ENCODE measurements at regions not wholly inside any gene's neighbourhood (a gene's known extent, or its start where the extent isn't known, plus 50 kb on each side); places are given as distances from the start of the nearest gene placed in this dataset.

GRCh38 chr13:63189712-63190111, 1774.1 kb upstream of the PCDH20 start:
- H3K27me3 Mint-ChIP-seq (ENCODE audit: low read depth, unreplicated experiment), result no peaks in the 10 kb centered on the region
- H3K9me3 ChIP-seq (ENCODE audit: insufficient read depth, low read depth, low read length), result no peaks in the 10 kb centered on the region
- H3K4me1 Mint-ChIP-seq (ENCODE audit: low read depth, unreplicated experiment), result peaks cover 28% of the 10 kb centered on the region
- H3K27ac Mint-ChIP-seq (ENCODE audit: unreplicated experiment), result peak overlapping the region; percentile 96
- no peaks in the 10 kb centered on the region for H4K20me1 ChIP-seq (ENCODE audit: insufficient read depth, low read length)
- no peak overlapping the region for H3K4me2 ChIP-seq (ENCODE audit: low read length)
- no peaks in the 10 kb centered on the region for H3K79me2 ChIP-seq (ENCODE audit: insufficient read depth, low read length)
- no peak for FAIRE-seq
- H2AFZ ChIP-seq (ENCODE audit: low read depth, low read length), result no peak overlapping the region
- H3K4me1 ChIP-seq (ENCODE audit: insufficient read depth, low read length), result peaks cover 14% of the 10 kb centered on the region
- no peak overlapping the region for H3K4me3 ChIP-seq (ENCODE audit: insufficient read depth, low read depth, low read length)
- no peaks in the 10 kb centered on the region for H3K36me3 Mint-ChIP-seq (ENCODE audit: low read depth, unreplicated experiment)
- no peaks in the 10 kb centered on the region for H3K36me3 ChIP-seq (ENCODE audit: insufficient read depth, low read length)
- no peaks in the 10 kb centered on the region for H3K27me3 ChIP-seq (ENCODE audit: insufficient read depth, low read length)
- H3K9ac ChIP-seq (ENCODE audit: low read length), result no peak overlapping the region
- peaks cover 3% of the 10 kb centered on the region for H3K9me3 Mint-ChIP-seq (ENCODE audit: unreplicated experiment)
- peak overlapping the region; percentile 70 for H3K27ac ChIP-seq (ENCODE audit: low read depth, low read length)
- no peak for TF ChIP-seq CTCF (IDR thresholded peaks at IDR 0.05; ENCODE audit: insufficient read depth, low read depth, low read length)
- TF ChIP-seq EZH2 (IDR thresholded peaks at IDR 0.05; ENCODE audit: insufficient read depth, low read length), result no peak
- DNase-seq (ENCODE audit: low read depth), result no peak
- H3K4me3 Mint-ChIP-seq (ENCODE audit: unreplicated experiment), result no peak overlapping the region

- Mint-ChIP-seq H3K4me3 (ENCODE audit: unreplicated experiment) (no peak overlapping the region), H3K27ac (ENCODE audit: unreplicated experiment) (peak overlapping the region; percentile 96), H3K4me1 (ENCODE audit: low read depth, unreplicated experiment) (peaks cover 7% of the 10 kb centered on the region), H3K27me3 (ENCODE audit: low read depth, unreplicated experiment) (no peaks in the 10 kb centered on the region), H3K9me3 (ENCODE audit: unreplicated experiment) (peaks cover 18% of the 10 kb centered on the region), H3K36me3 (ENCODE audit: low read depth, unreplicated experiment) (no peaks in the 10 kb centered on the region)
- no peaks in the 10 kb centered on the region for H3K79me2 ChIP-seq (ENCODE audit: insufficient read depth, low read length)
- no peaks in the 10 kb centered on the region for H3K36me3 ChIP-seq (ENCODE audit: insufficient read depth, low read length)
- no peak overlapping the region for H3K9ac ChIP-seq (ENCODE audit: low read length)
- no peaks in the 10 kb centered on the region for H3K9me3 ChIP-seq (ENCODE audit: insufficient read depth, low read depth, low read length)
- no peaks in the 10 kb centered on the region for H4K20me1 ChIP-seq (ENCODE audit: insufficient read depth, low read length)
- no peak overlapping the region for H2AFZ ChIP-seq (ENCODE audit: low read depth, low read length)
- DNase-seq (ENCODE audit: low read depth), result peak; percentile 86
- H3K27ac ChIP-seq (ENCODE audit: low read depth, low read length), result peak overlapping the region; percentile 64
- H3K4me1 ChIP-seq (ENCODE audit: insufficient read depth, low read length), result peaks cover 10% of the 10 kb centered on the region
- peak; percentile 89 for FAIRE-seq
- no peak overlapping the region for H3K4me3 ChIP-seq (ENCODE audit: insufficient read depth, low read depth, low read length)
- peak overlapping the region; percentile 57 for H3K4me2 ChIP-seq (ENCODE audit: low read length)
- no peak for TF ChIP-seq EZH2 (IDR thresholded peaks at IDR 0.05; ENCODE audit: insufficient read depth, low read length)
- H3K27me3 ChIP-seq (ENCODE audit: insufficient read depth, low read length), result no peaks in the 10 kb centered on the region
Measured at GRCh38 chr13:63184693-63185092, 1769.0 kb upstream of the PCDH20 start.

GRCh38 chr13:63175536-63175935, 1759.9 kb upstream of the PCDH20 start:
- Mint-ChIP-seq H3K4me1 (ENCODE audit: low read depth, unreplicated experiment) (peaks cover 14% of the 10 kb centered on the region), H3K27me3 (ENCODE audit: low read depth, unreplicated experiment) (no peaks in the 10 kb centered on the region), H3K9me3 (ENCODE audit: unreplicated experiment) (peaks cover 5% of the 10 kb centered on the region), H3K4me3 (ENCODE audit: unreplicated experiment) (no peak overlapping the region), H3K36me3 (ENCODE audit: low read depth, unreplicated experiment) (no peaks in the 10 kb centered on the region), H3K27ac (ENCODE audit: unreplicated experiment) (no peak overlapping the region)
- H2AFZ ChIP-seq (ENCODE audit: low read depth, low read length), result no peak overlapping the region
- H3K4me2 ChIP-seq (ENCODE audit: low read length), result no peak overlapping the region
- H3K27me3 ChIP-seq (ENCODE audit: insufficient read depth, low read length), result no peaks in the 10 kb centered on the region
- no peak overlapping the region for H3K27ac ChIP-seq (ENCODE audit: low read depth, low read length)
- H4K20me1 ChIP-seq (ENCODE audit: insufficient read depth, low read length), result no peaks in the 10 kb centered on the region
- H3K9me3 ChIP-seq (ENCODE audit: insufficient read depth, low read depth, low read length), result no peaks in the 10 kb centered on the region
- FAIRE-seq (no peak), DNase-seq (ENCODE audit: low read depth) (no peak)
- TF ChIP-seq CTCF (IDR thresholded peaks at IDR 0.05; ENCODE audit: insufficient read depth, low read depth, low read length) (no peak), EZH2 (IDR thresholded peaks at IDR 0.05; ENCODE audit: insufficient read depth, low read length) (no peak)
- H3K4me3 ChIP-seq (ENCODE audit: insufficient read depth, low read depth, low read length), result no peak overlapping the region
- H3K9ac ChIP-seq (ENCODE audit: low read length), result no peak overlapping the region
- no peaks in the 10 kb centered on the region for H3K79me2 ChIP-seq (ENCODE audit: insufficient read depth, low read length)
- H3K36me3 ChIP-seq (ENCODE audit: insufficient read depth, low read length), result no peaks in the 10 kb centered on the region
- no peaks in the 10 kb centered on the region for H3K4me1 ChIP-seq (ENCODE audit: insufficient read depth, low read length)

Data from astrocyte (in vitro differentiated cells and primary cell).